SK-N-SH (cell line): ENCODE measurements at regions not wholly inside any gene's neighbourhood (a gene's known extent, or its start where the extent isn't known, plus 50 kb on each side); places are given as distances from the start of the nearest gene placed in this dataset.

ENCODE experiments used
- CTCF ChIP-seq: fragments of 200-600 bp; sonication (generic); IDR thresholded peaks from 2 replicates; pipeline ENCODE4 v1.6.1; 2017; ENCODE audit warnings: antibody characterized with exemption, mild to moderate bottlenecking, moderate library complexity
- YY1 ChIP-seq: IDR thresholded peaks from 2 replicates; pipeline ENCODE4 v1.4.0; 2012; ENCODE audit warnings: low read depth, mild to moderate bottlenecking

- no peak for TF ChIP-seq CTCF
- TF ChIP-seq YY1 = no peak
Measured at GRCh38 chr14:22332686-22333421, 256.2 kb downstream of the DAD1 start.
